NB4 (cell line): ENCODE measurements at regions not wholly inside any gene's neighbourhood (a gene's known extent, or its start where the extent isn't known, plus 50 kb on each side); places are given as distances from the start of the nearest gene placed in this dataset.

ENCODE experiments used
- POLR2A ChIP-seq: IDR thresholded peaks from 2 replicates; pipeline ENCODE4 v1.6.1; 2011; ENCODE audit warnings: mild to moderate bottlenecking; ENCODE audit not compliant: insufficient read length; ENCODE audit errors: extremely low read depth
- TF ChIP-seq, protein P1 (sequence below): IDR thresholded peaks from one replicate; pipeline ENCODE4 v1.5.1; 2012; ENCODE audit warnings: low read depth, low read length

DNA sequence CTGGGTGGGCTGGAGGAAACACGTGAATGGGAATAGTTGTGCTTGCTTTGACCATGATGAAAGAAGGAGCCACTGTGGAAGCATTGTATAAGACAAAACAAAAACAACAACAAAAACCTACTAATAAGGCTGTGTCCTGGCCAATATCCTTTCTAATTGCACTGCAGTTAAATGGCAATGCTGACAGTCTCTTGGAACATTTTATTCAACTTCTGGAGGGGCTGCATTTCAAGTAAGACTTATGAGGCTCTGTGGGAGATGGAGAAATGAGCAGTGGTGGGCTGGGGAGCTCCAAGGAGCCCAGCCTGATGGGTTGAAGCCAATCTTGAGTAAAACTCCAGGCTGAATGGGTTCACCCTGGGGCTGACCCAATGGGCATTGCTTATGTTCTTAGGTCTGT lies 99.8 kb upstream of the ROPN1 start:
- TF ChIP-seq POLR2A = no peak
- TF ChIP-seq, protein P1, sequence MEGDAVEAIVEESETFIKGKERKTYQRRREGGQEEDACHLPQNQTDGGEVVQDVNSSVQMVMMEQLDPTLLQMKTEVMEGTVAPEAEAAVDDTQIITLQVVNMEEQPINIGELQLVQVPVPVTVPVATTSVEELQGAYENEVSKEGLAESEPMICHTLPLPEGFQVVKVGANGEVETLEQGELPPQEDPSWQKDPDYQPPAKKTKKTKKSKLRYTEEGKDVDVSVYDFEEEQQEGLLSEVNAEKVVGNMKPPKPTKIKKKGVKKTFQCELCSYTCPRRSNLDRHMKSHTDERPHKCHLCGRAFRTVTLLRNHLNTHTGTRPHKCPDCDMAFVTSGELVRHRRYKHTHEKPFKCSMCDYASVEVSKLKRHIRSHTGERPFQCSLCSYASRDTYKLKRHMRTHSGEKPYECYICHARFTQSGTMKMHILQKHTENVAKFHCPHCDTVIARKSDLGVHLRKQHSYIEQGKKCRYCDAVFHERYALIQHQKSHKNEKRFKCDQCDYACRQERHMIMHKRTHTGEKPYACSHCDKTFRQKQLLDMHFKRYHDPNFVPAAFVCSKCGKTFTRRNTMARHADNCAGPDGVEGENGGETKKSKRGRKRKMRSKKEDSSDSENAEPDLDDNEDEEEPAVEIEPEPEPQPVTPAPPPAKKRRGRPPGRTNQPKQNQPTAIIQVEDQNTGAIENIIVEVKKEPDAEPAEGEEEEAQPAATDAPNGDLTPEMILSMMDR = no peak
